ENCODE measurements at regions not wholly inside any gene's neighbourhood (a gene's known extent, or its start where the extent isn't known, plus 50 kb on each side); places are given as distances from the start of the nearest gene placed in this dataset.

DNA sequence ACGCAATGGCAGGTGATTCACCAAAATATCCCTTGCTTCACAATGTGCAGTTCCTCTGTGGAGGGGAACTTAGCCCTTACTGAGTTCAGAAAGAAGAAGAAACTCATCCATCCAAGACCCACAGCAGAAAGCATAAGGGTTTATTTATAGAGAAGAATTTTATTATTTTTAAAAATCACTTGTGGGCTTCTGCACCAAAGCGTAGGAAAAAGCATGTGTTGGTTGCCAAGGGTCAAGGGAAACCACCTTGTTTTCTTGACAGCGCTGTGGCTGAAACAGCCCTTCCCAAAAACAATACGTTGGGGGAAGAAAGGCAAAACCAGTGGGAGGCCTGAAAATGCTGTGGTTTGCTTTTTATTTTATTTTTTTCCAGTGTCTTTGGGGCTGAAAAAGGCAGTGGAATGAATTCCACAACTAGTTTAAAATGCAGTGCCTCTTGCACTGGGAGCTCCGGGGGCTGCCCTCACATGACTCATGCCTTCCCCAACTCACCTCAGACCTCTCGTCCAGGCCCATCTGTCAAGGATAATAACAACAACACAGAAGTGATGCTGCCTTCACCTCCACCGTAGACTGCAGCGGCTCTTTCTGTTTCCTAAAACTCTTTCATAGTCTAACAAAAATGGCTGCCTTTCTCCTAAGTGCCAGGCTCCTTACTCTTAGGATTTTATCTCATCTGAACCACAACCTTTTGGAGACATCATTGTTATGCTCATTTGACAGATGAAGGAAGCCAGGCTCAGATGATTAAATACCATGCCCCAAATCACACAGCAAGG is 224.2 kb upstream of the JUN start:
- Histone ChIP-seq H3K9ac (ENCODE audit: insufficient read depth in 1 of 2, low read depth in 2 of 2, low read length in 2 of 2) (no peak overlapping the region), H3K79me2 (ENCODE audit: control insufficient read depth, insufficient read depth, low read length) (no peaks in the 10 kb centered on the region), H2AFZ (ENCODE audit: low read depth, low read length) (peak overlapping the region; percentile 85), H3K27me3 (ENCODE audit: control insufficient read depth in 2 of 2, insufficient read depth in 2 of 2, low read length in 2 of 2) (no peaks in the 10 kb centered on the region; a peak in 1 of 5 replicates), H3K4me1 (replicated peaks in 1 of 2; ENCODE audit: control insufficient read depth in 2 of 2, insufficient read depth in 2 of 2, low read length in 2 of 2) (peaks cover 6 to 9% of the 10 kb centered on the region in 2 experiments; a peak in 3 of 5 replicates), H3K4me3 (no peak overlapping the region), H3K4me2 (ENCODE audit: insufficient read depth, low read length) (no peak overlapping the region), H3K9me1 (ENCODE audit: control insufficient read depth, insufficient read depth, low read length) (no peaks in the 10 kb centered on the region), H4K20me1 (replicated peaks; ENCODE audit: control insufficient read depth, insufficient read depth, low read length) (no peaks in the 10 kb centered on the region), H3K9me3 (replicated peaks; ENCODE audit: control insufficient read depth, insufficient read depth, low read depth, low read length) (no peaks in the 10 kb centered on the region), H3K36me3 (ENCODE audit: control insufficient read depth, insufficient read depth, low read length) (no peaks in the 10 kb centered on the region), H3K27ac (ENCODE audit: extremely low read depth, low read depth, low read length) (no peak overlapping the region)
- intact Hi-C loops (cut with micrococcal nuclease) (loop anchor here (10.0 kb wide), 1 partner anchor 223 kb away; the partner anchor contains the start of gene JUN), in situ Hi-C loops (cut with MboI) (no loop called here)
- DNase-seq (ENCODE audit: extremely low read depth in 1 of 4, low spot score in 3 of 4): peak in 1 of 4 experiments; percentile 38
- CTCF ChIA-PET (ENCODE audit: low intra/inter-chr PET ratio): no interaction called here
- no peak for FAIRE-seq
- no TSS peak for BruUV-seq (replicated peaks)
- WGBS (ENCODE audit: insufficient coverage, low coverage, missing lambda C conversion rate): 47% methylated on average over 8 of the region's 8 CpGs
- peak; percentile 35 for ATAC-seq
- POLR2A ChIA-PET: no interaction called here
- TF ChIP-seq STAT5B (CRISPR knock-in tag; IDR thresholded peaks at IDR 0.05) (no peak), ZNF79 (CRISPR knock-in tag; IDR thresholded peaks at IDR 0.05; ENCODE audit: low read depth) (no peak), OTX1 (CRISPR knock-in tag; IDR thresholded peaks at IDR 0.05) (no peak), RREB1 (CRISPR knock-in tag; IDR thresholded peaks at IDR 0.05) (no peak), MAX (CRISPR knock-in tag; IDR thresholded peaks at IDR 0.05) (no peak), PCBP1 (IDR thresholded peaks at IDR 0.05; ENCODE audit: low read depth, low read length, poor library complexity, severe bottlenecking) (no peak), RFX1 (IDR thresholded peaks at IDR 0.05) (no peak), E2F6 (IDR thresholded peaks at IDR 0.05; ENCODE audit: borderline replicate concordance in 1 of 2, extremely low read depth in 1 of 2, insufficient read depth in 1 of 2, insufficient read length in 1 of 2, low read depth in 1 of 2, low read length in 1 of 2, poor library complexity in 1 of 2, severe bottlenecking in 1 of 2) (no peak), ZNF584 (CRISPR knock-in tag; IDR thresholded peaks at IDR 0.05; ENCODE audit: low read depth) (no peak), NONO (IDR thresholded peaks at IDR 0.05; ENCODE audit: low read depth in 2 of 2, low read length in 1 of 2) (no peak)
- TF ChIP-seq, protein P1, sequence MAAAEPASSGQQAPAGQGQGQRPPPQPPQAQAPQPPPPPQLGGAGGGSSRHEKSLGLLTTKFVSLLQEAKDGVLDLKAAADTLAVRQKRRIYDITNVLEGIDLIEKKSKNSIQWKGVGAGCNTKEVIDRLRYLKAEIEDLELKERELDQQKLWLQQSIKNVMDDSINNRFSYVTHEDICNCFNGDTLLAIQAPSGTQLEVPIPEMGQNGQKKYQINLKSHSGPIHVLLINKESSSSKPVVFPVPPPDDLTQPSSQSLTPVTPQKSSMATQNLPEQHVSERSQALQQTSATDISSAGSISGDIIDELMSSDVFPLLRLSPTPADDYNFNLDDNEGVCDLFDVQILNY (CRISPR knock-in tag; IDR thresholded peaks at IDR 0.05): no peak
